ENCODE measurements at regions not wholly inside any gene's neighbourhood (a gene's known extent, or its start where the extent isn't known, plus 50 kb on each side); places are given as distances from the start of the nearest gene placed in this dataset.

- Histone ChIP-seq H3K4me2 (no peak overlapping the region), H3K4me3 (no peak overlapping the region), H3K9me2 (ENCODE audit: insufficient read depth) (no peaks in the 10 kb centered on the region), H3K27ac (ENCODE audit: low read depth) (no peak overlapping the region), H3K79me2 (replicated peaks; ENCODE audit: insufficient read depth) (no peaks in the 10 kb centered on the region), H4K20me1 (replicated peaks; ENCODE audit: insufficient read depth) (no peaks in the 10 kb centered on the region), H3F3A (replicated peaks; ENCODE audit: low read depth) (no peaks in the 10 kb centered on the region), H2AFZ (no peak overlapping the region), H3K4me1 (ENCODE audit: insufficient read depth) (no peaks in the 10 kb centered on the region), H3K27me3 (ENCODE audit: insufficient read depth) (no peaks in the 10 kb centered on the region), H3K36me3 (ENCODE audit: insufficient read depth) (no peaks in the 10 kb centered on the region)
- no peaks in the 10 kb centered on the region for H3K4me1 Mint-ChIP-seq
- no peak overlapping the region for H3K27ac Mint-ChIP-seq
- H3K9me3 Mint-ChIP-seq, result no peaks in the 10 kb centered on the region
- H3K4me3 Mint-ChIP-seq, result no peak overlapping the region
- ATAC-seq (no peak), DNase-seq (ENCODE audit: low spot score) (no peak)
- H3K27me3 Mint-ChIP-seq (ENCODE audit: insufficient read depth, low read depth, poor library complexity), result peaks cover 3% of the 10 kb centered on the region
- TF ChIP-seq ZNF114 (CRISPR knock-in tag; IDR thresholded peaks at IDR 0.05), result no peak
- TF ChIP-seq, protein P1, sequence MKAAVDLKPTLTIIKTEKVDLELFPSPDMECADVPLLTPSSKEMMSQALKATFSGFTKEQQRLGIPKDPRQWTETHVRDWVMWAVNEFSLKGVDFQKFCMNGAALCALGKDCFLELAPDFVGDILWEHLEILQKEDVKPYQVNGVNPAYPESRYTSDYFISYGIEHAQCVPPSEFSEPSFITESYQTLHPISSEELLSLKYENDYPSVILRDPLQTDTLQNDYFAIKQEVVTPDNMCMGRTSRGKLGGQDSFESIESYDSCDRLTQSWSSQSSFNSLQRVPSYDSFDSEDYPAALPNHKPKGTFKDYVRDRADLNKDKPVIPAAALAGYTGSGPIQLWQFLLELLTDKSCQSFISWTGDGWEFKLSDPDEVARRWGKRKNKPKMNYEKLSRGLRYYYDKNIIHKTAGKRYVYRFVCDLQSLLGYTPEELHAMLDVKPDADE (IDR thresholded peaks at IDR 0.05), result no peak
- TF ChIP-seq CTCF (conservative IDR thresholded peaks at IDR 0.05; ENCODE audit: low read depth in 2 of 2), result no peak
- no peak for TF ChIP-seq ZNF331 (CRISPR knock-in tag; IDR thresholded peaks at IDR 0.05; ENCODE audit: low read depth)
- no peak for TF ChIP-seq STAT1 (IDR thresholded peaks at IDR 0.05; ENCODE audit: unreplicated experiment)
- no peak for TF ChIP-seq REST (IDR thresholded peaks at IDR 0.05; ENCODE audit: unreplicated experiment)
- no peak for TF ChIP-seq EZH2phosphoT487 (IDR thresholded peaks at IDR 0.05; ENCODE audit: unreplicated experiment)
- no peaks in the 10 kb centered on the region for H3K36me3 Mint-ChIP-seq (ENCODE audit: low read depth)
Measured at GRCh38 chr11:26090651-26091050, 241.3 kb upstream of the ANO3 start.

GRCh38 chr11:26093206-26093605, 238.7 kb upstream of the ANO3 start:
- H3K9me2 ChIP-seq (ENCODE audit: insufficient read depth), result no peaks in the 10 kb centered on the region
- H3K4me3 Mint-ChIP-seq, result no peak overlapping the region
- TF ChIP-seq CTCF (conservative IDR thresholded peaks at IDR 0.05; ENCODE audit: low read depth in 2 of 2) (no peak), REST (IDR thresholded peaks at IDR 0.05; ENCODE audit: unreplicated experiment) (no peak)

More at GRCh38 chr11:26093206-26093605, 238.7 kb upstream of the ANO3 start:
- no peak overlapping the region for H3K4me2 ChIP-seq
- no peak overlapping the region for H3K4me3 ChIP-seq
- H3K36me3 ChIP-seq (ENCODE audit: insufficient read depth), result no peaks in the 10 kb centered on the region
- Mint-ChIP-seq H3K36me3 (ENCODE audit: low read depth) (no peaks in the 10 kb centered on the region), H3K27me3 (ENCODE audit: insufficient read depth, low read depth, poor library complexity) (peaks cover 3% of the 10 kb centered on the region), H3K9me3 (no peaks in the 10 kb centered on the region; the same call in 2 of the 3 replicates), H3K27ac (no peak overlapping the region), H3K4me1 (no peaks in the 10 kb centered on the region)
- H2AFZ ChIP-seq, result no peak overlapping the region
- no peaks in the 10 kb centered on the region for H3K79me2 ChIP-seq (replicated peaks; ENCODE audit: insufficient read depth)
- H3K4me1 ChIP-seq (ENCODE audit: insufficient read depth), result no peaks in the 10 kb centered on the region
- DNase-seq (ENCODE audit: low spot score), result no peak
- ATAC-seq, result no peak
- H3F3A ChIP-seq (replicated peaks; ENCODE audit: low read depth), result no peaks in the 10 kb centered on the region
- no peak overlapping the region for H3K27ac ChIP-seq (ENCODE audit: low read depth)
- H4K20me1 ChIP-seq (replicated peaks; ENCODE audit: insufficient read depth), result no peaks in the 10 kb centered on the region
- H3K27me3 ChIP-seq (ENCODE audit: insufficient read depth), result no peaks in the 10 kb centered on the region

Measured in GM23338 (cell line).